GM11168 (cell line): ENCODE measurements at regions not wholly inside any gene's neighbourhood (a gene's known extent, or its start where the extent isn't known, plus 50 kb on each side); places are given as distances from the start of the nearest gene placed in this dataset.
"Not testable (repeated sequence)": the region's sequence is repeated elsewhere in the genome, so short reads cannot be mapped to it uniquely, and the experiment has no call there.

Source experiments
- in situ Hi-C: fragments of 300-500 bp; cut with MboI; formaldehyde crosslinking; loops from one replicate; pipeline ENCODE4 v1.12.0; 2022; ENCODE audit warnings: low sequenced_read_pairs; ENCODE audit not compliant: unreplicated experiment

DNA sequence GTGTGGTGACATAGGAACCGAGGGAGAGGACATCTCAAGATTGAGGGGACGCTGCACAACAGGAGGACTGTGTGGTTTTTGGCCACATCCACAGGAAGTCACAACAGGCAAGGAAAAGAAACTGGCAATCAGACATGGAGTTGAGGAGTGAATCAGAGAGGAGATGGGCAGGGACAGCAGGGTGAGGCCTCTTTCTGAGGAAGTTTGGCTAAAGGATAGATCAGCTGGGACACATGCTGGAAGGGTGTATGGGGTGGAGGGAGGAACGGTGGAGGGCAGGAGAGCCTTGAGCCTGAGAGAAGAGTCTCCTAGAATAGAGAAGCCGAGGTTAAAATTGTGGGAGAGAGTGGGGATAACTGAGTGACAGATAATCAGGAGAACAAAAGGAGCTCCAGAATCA lies 75.1 kb upstream of the CIDEA start:
- in situ Hi-C loops, result not testable (repeated sequence)

DNA sequence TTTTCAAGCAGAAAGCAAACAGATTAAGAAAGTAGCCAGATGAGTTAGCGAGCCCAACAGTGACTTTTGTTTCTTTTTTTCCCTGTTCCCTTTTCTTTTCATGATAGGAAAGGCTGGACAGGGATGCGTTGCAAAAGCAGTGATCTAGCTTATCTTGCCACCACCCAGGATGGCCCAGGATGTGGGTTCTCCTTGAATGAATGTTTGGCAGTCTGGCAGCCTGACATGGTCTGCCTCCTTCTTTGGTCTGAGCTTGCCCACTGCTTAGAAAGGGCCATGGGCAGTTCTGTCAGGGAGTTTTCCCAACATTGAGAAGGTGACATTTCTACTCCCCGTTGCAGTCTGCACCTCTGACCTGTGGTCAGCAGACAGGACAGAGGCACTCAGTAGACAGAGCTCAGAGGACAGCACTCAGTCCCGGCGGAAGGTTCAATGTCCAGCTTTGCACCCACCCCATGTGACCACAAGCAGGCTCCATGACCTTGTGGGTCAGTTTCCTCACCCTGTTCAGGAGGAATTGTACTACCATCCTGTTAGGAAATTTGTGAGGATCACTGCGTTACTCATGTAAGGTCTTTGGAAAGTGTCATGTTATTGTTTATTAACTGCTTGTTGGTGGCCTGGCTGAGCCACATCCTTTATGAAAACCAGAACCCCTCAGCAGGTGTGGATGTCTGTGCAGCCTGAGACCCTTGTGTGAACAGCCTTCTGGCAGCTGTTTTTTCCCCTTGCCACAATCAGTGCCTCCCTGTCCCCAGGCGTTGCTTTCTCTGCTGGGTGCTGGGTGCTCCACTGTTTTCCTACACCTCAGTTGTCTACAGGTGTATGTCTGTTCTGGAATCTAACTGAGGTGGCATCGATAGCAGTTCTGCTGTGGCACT lies 74.2 kb upstream of the CIDEA start:
- in situ Hi-C loops, result not testable (repeated sequence)

DNA sequence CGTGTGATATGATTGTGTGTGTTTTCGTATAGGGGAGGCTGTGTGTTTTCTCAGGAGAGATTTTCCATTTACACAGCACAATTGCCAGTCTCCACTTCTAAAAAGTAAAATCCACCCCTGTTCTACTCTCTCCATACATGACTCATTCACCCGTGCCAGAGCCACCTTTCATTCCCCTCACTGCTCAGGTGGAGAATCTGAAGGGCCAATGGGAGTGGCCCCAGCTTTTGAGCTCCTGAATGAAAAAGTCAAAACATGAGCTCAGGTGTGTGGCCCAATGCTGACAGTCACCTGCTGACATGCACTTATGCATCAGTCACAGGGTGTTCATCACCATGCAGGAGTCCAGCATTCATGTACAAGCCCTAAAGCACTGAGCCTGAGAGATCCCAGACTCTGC lies 55.4 kb upstream of the CIDEA start:
- in situ Hi-C loops, result not testable (repeated sequence)

DNA sequence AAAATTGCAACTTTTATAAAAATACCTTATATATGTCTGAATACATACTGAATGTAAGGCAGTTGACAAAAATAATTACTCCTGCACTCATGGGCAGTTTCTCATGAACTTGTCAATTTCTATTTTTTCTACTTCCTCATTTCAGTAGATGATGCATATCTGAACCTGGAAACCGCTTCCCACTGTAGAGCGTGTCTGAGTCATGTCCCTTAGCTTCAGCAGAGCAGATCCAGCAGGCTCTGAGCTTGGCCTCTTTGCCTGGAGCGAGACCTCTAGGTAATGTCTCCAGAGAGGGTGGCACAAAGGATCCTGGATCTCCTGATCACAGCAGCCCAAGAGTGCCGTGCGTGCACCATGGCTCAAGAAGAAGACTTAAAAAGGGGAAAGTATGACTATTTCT lies 54.0 kb upstream of the CIDEA start:
- in situ Hi-C loops, result loop anchor here (5.0 kb wide), 1 partner anchor 1573 kb away; no protein-coding TSS in a partner anchor
